ENCODE measurements at regions not wholly inside any gene's neighbourhood (a gene's known extent, or its start where the extent isn't known, plus 50 kb on each side); places are given as distances from the start of the nearest gene placed in this dataset.

DNA sequence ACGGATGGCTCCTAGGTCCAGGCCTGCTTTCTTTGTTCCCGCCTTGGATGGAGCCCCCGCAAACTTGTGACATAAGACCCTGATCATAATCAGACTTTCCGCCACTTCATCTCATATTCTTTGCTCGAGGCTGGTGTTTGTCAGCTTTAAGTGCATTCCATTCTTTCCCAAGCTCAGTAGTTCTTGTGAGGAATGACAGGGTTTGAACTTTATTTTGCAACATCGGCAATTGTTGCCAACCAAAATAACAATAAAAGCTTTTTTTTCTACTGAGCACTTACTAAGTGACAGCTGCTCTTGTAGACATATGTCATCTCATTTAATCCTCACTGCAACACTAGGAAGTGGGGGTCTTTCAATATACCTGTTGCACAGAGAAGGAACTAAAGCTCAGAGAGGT lies 178.8 kb upstream of the ST6GAL2 start:
- TF ChIP-seq CTCF (IDR thresholded peaks at IDR 0.05), result no peak
- no peak for TF ChIP-seq POLR2AphosphoS5 (IDR thresholded peaks at IDR 0.05)
- TF ChIP-seq POLR2A (IDR thresholded peaks at IDR 0.05), result no peak
- DNase-seq (ENCODE audit: low spot score), result no peak
- no peaks in the 10 kb centered on the region for H3K27me3 ChIP-seq (replicated peaks; ENCODE audit: insufficient read depth)
- no peak overlapping the region for H3K4me3 ChIP-seq
- intact Hi-C loops (cut with DNase I), result no loop called here
- WGBS, result 53% methylated on average over 6 of the region's 6 CpGs
- no peaks in the 10 kb centered on the region for H3K9me3 ChIP-seq
- no peak overlapping the region for H3K27ac ChIP-seq
- H3K36me3 ChIP-seq, result no peaks in the 10 kb centered on the region
- H3K4me1 ChIP-seq (replicated peaks), result no peaks in the 10 kb centered on the region

DNA sequence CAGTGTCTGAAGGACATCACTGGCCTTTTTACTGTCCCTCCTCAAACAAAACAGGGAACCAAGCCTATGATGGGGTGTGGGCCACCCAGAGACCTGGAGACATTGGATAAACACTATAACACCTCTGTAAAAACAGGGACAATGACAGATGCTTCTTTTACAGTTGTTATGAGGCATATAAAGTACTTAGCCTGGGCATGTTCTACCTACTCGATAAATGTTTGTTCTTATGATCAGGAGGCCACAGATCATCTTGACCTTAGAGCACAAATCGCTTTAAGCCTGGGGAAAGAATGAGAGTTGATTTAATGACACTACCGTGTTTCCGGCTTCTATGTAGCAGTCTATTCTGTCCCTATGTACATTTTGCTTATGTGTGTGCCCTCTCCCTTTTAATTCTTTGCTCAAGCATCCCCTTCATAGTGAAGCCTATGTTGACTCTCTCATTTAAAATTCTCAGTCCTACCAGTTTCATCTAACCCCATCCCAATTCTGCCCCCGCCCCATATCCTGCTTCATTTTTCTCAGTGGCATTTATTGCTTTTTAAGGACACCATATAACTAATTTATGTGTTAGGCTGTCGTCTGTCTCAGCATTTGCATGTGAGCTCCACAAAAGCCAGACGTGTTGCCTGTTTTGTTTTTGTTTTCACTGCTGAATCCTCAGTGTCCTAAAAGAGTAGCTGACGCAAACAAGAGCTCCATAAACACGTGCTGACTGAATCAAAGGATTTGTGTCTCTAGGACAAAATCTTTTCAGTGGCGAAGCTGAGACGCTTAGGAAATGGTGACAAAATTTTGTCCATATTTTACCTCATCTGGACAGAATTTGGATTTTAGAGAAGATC lies 182.3 kb upstream of the ST6GAL2 start:
- TF ChIP-seq CTCF (IDR thresholded peaks at IDR 0.05) (no peak), POLR2A (IDR thresholded peaks at IDR 0.05) (no peak), POLR2AphosphoS5 (IDR thresholded peaks at IDR 0.05) (no peak)
- Histone ChIP-seq H3K27ac (no peak overlapping the region), H3K4me1 (replicated peaks) (no peaks in the 10 kb centered on the region), H3K27me3 (replicated peaks; ENCODE audit: insufficient read depth) (no peaks in the 10 kb centered on the region), H3K9me3 (no peaks in the 10 kb centered on the region), H3K36me3 (no peaks in the 10 kb centered on the region), H3K4me3 (no peak overlapping the region)
- no peak for DNase-seq (ENCODE audit: low spot score)
- intact Hi-C loops (cut with DNase I), result no loop called here
- WGBS, result 45% methylated on average over 11 of the region's 11 CpGs

- Histone ChIP-seq H3K9me3 (no peaks in the 10 kb centered on the region), H3K4me3 (no peak overlapping the region), H3K36me3 (no peaks in the 10 kb centered on the region), H3K27me3 (replicated peaks; ENCODE audit: insufficient read depth) (no peaks in the 10 kb centered on the region), H3K27ac (no peak overlapping the region), H3K4me1 (replicated peaks) (no peaks in the 10 kb centered on the region)
- intact Hi-C loops (cut with DNase I), result no loop called here
- no peak for DNase-seq (ENCODE audit: low spot score)
- no peak for TF ChIP-seq CTCF (IDR thresholded peaks at IDR 0.05)
- TF ChIP-seq POLR2AphosphoS5 (IDR thresholded peaks at IDR 0.05), result no peak
- TF ChIP-seq POLR2A (IDR thresholded peaks at IDR 0.05), result no peak
- WGBS, result 85% methylated on average over 2 of the region's 2 CpGs
Observed at GRCh38 chr2:107069890-107070289, 183.9 kb upstream of the ST6GAL2 start.

DNA sequence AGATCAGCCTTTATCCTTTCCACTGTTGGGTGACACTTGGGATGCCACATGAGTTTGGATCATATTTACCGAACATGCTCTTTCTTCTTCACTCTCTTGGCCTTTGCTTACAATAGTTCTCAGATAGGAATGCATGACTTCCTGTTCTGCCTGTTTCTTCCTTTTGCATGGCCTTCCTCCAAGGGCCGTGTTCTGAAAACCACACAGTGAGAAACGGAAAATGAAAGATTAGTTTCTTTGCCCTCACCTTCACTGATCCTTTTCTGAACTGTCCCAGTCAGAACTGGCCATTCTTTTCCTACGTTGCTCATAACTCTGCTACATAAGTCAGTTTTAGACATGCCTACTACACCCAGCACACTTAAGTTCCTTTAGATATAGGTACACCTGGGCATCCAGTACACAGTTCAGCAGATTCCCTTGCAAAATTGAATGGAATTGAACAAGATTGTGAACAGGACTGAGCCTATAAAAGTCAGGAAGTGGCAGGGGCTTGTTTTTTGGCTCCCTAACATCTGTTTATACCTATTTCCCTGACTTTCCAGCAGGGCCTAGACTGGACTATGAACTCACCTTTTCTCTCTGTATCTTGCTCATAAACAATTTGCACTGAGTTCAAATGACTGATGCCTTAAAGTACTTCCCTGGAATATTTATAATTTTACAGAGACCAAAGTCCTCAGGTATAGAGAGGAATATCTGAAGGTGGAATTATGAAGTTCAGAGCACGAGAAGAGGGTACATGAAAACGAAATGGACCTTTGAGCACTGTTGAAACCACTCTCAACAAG lies 186.4 kb upstream of the ST6GAL2 start:
- Histone ChIP-seq H3K36me3 (no peaks in the 10 kb centered on the region), H3K9me3 (no peaks in the 10 kb centered on the region), H3K27me3 (replicated peaks; ENCODE audit: insufficient read depth) (no peaks in the 10 kb centered on the region), H3K4me1 (replicated peaks) (no peaks in the 10 kb centered on the region), H3K27ac (no peak overlapping the region), H3K4me3 (no peak overlapping the region)
- peak; percentile 24 for DNase-seq (ENCODE audit: low spot score)
- 38% methylated on average over 6 of the region's 6 CpGs for WGBS
- no peak for TF ChIP-seq POLR2A (IDR thresholded peaks at IDR 0.05)
- TF ChIP-seq POLR2AphosphoS5 (IDR thresholded peaks at IDR 0.05), result peak; percentile 29
- intact Hi-C loops (cut with DNase I), result no loop called here

DNA sequence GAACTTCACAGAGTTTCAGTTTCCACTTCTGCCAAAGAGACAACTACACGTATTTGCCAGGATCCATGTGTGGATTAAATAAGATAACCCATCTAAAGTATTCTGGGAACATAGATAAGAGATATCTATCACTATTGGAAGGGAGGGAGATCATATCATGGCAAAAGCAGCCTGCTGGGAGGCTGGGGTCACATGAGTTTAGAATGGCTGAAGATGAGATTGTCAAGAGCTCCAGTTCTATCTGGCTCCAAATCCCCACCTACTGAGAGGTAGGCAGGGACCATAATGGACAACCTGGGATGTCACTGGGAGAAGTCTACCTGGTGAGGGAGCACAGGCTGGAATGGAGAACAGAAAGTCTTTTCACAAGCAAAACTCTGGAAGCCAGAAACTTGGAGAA lies 192.6 kb upstream of the ST6GAL2 start:
- H3K9me3 ChIP-seq, result no peaks in the 10 kb centered on the region
- WGBS, result 60% methylated on average over 1 of the region's 1 CpG
- H3K4me1 ChIP-seq (replicated peaks), result no peaks in the 10 kb centered on the region
- DNase-seq (ENCODE audit: low spot score), result no peak
- TF ChIP-seq CTCF (IDR thresholded peaks at IDR 0.05) (no peak), POLR2AphosphoS5 (IDR thresholded peaks at IDR 0.05) (no peak), POLR2A (IDR thresholded peaks at IDR 0.05) (no peak)
- no peaks in the 10 kb centered on the region for H3K36me3 ChIP-seq
- no peak overlapping the region for H3K27ac ChIP-seq
- intact Hi-C loops (cut with DNase I), result no loop called here
- H3K4me3 ChIP-seq, result no peak overlapping the region
- no peaks in the 10 kb centered on the region for H3K27me3 ChIP-seq (replicated peaks; ENCODE audit: insufficient read depth)
